Sciatic nerve (tissue), 2 donors: ENCODE measurements at regions not wholly inside any gene's neighbourhood (a gene's known extent, or its start where the extent isn't known, plus 50 kb on each side); places are given as distances from the start of the nearest gene placed in this dataset.

Experiments
- ATAC-seq: fragments of 200-7000 bp; cut with Tn5 transposase; one replicate; pipeline ENCODE4 v1.9.1; 2020; ENCODE audit warnings: mild to moderate bottlenecking, moderate library complexity
- DNase-seq: peaks from one replicate; pipeline ENCODE4 v3.0.0-alpha.2; 2020; ENCODE audit warnings: low spot score
- intact Hi-C: fragments of 100-400 bp; cut with DNase I; formaldehyde crosslinking; loops from one replicate; pipeline ENCODE4 v1.14.2; 2022
- donor health status: DM: no; HTN: no; CAD: no.
- donor health status: DM: no; HTN: no; CAD: no.

GRCh38 chr19:30319876-30320275 is 52.3 kb upstream of the ZNF536 start:
- ATAC-seq, result no peak
- intact Hi-C loops, result loop anchor here (5.0 kb wide), 1 partner anchor 1007 kb away; no protein-coding TSS in a partner anchor
- no peak for DNase-seq

- DNase-seq (no peak), ATAC-seq (no peak)
- intact Hi-C loops, result loop anchor here (5.0 kb wide), 1 partner anchor 1007 kb away; no protein-coding TSS in a partner anchor
These were observed 51.7 kb upstream of the ZNF536 start for GRCh38 chr19:30320466-30320865.

GRCh38 chr19:30320916-30321315 is 51.3 kb upstream of the ZNF536 start:
- no peak for DNase-seq
- no peak for ATAC-seq
- intact Hi-C loops, result loop anchor here (5.0 kb wide), 1 partner anchor 1006 kb away; no protein-coding TSS in a partner anchor
